ENCODE measurements at regions not wholly inside any gene's neighbourhood (a gene's known extent, or its start where the extent isn't known, plus 50 kb on each side); places are given as distances from the start of the nearest gene placed in this dataset.

- TF ChIP-seq POLR2A (IDR thresholded peaks at IDR 0.05) (no peak), CTCF (IDR thresholded peaks at IDR 0.05) (no peak), POLR2AphosphoS5 (IDR thresholded peaks at IDR 0.05) (no peak)
These were observed 278.0 kb downstream of the BRINP2 start for GRCh38 chr1:177448652-177449357.

All from breast epithelium (tissue), 3 donors.